GM12878 (cell line): ENCODE measurements at regions not wholly inside any gene's neighbourhood (a gene's known extent, or its start where the extent isn't known, plus 50 kb on each side); places are given as distances from the start of the nearest gene placed in this dataset.

ENCODE experiments used
- ATAC-seq: fragments of 200-7000 bp; cut with Tn5 transposase; 3 replicates; pipeline ENCODE4 v1.9.1; 2020; ENCODE audit warnings: mild to moderate bottlenecking, moderate library complexity
- BruUV-seq: library from RNA; stranded (reverse); fragments of 400-500 nt; replicated peaks from 2 replicates; lab custom pipeline; 2021; lab: Mats Ljungman, UMichigan
- CTCF ChIA-PET: fragments of 300-600 bp; sonication (Branson Sonifier 250); formaldehyde crosslinking; extraction: SDS; loops from one replicate; lab custom pipeline; 2021; ENCODE audit warnings: inconsistent platforms; lab: Yijun Ruan, JAX
- POLR2A ChIA-PET: fragments of 350-600 bp; formaldehyde crosslinking; extraction: SDS; loops from one replicate; lab custom pipeline; 2021; ENCODE audit warnings: inconsistent platforms; lab: Charles Lee
- RAD21 ChIA-PET: fragments of 300-600 bp; sonication (Branson Sonifier 250); formaldehyde crosslinking; loops from one replicate; lab custom pipeline; 2023; ENCODE audit warnings: antibody characterized with exemption; ENCODE audit not compliant: unreplicated experiment; lab: Charles Lee
- SMC1A ChIA-PET: fragments of 300-600 bp; sonication (Branson Sonifier 250); formaldehyde crosslinking; loops from one replicate; lab custom pipeline; 2023; ENCODE audit not compliant: unreplicated experiment, uncharacterized antibody; lab: Charles Lee
- DNase-seq: peaks from one replicate; pipeline ENCODE4 v3.0.0-alpha.2; 2011; ENCODE audit warnings: low read depth, low spot score
- FAIRE-seq: peaks from 3 replicates; lab custom pipeline; 2011; peaks lifted over from hg19 to GRCh38; lab: Jason Lieb, UNC
- H2AFZ ChIP-seq: 2 replicates; pipeline ENCODE4 v1.6.0; 2011; ENCODE audit warnings: low read depth, low read length, control low read depth; ENCODE audit not compliant: control insufficient read depth
- H3K27ac ChIP-seq: 2 replicates; pipeline ENCODE4 v1.5.1; 2011; ENCODE audit warnings: control low read depth; ENCODE audit not compliant: control insufficient read depth, insufficient read depth
- H3K27me3 ChIP-seq, 2 experiments: replicated peaks in 1 of 2; 2 replicates each; pipeline versions ENCODE4 v1.6.0 to v1.6.1; 2011; ENCODE audit warnings: low read length in 1 of 2; ENCODE audit not compliant: control insufficient read depth in 2 of 2, insufficient read depth in 2 of 2
- H3K36me3 ChIP-seq, 2 experiments: 2 replicates each; pipeline ENCODE4 v1.5.1; 2011; ENCODE audit warnings: low read length in 1 of 2; ENCODE audit not compliant: control insufficient read depth in 2 of 2, insufficient read depth in 2 of 2
- H3K4me1 ChIP-seq: 2 replicates; pipeline ENCODE4 v1.6.1; 2011; ENCODE audit warnings: mild to moderate bottlenecking, low read length, moderate library complexity, mixed read lengths; ENCODE audit not compliant: control insufficient read depth, insufficient read depth
- H3K4me2 ChIP-seq: 2 replicates; pipeline ENCODE4 v1.6.0; 2011; ENCODE audit warnings: control low read depth; ENCODE audit not compliant: control insufficient read depth, insufficient read depth
- H3K4me3 ChIP-seq: fragments of 200-600 bp; sonication (generic); 2 replicates; pipeline ENCODE4 v1.5.1; 2016
- H3K79me2 ChIP-seq: 2 replicates; pipeline ENCODE4 v1.6.0; 2011; ENCODE audit warnings: low read length; ENCODE audit not compliant: control insufficient read depth, insufficient read depth
- H3K9ac ChIP-seq: 2 replicates; pipeline ENCODE4 v1.8.0; 2011; ENCODE audit warnings: low read length, control low read depth, mixed read lengths; ENCODE audit not compliant: control insufficient read depth, insufficient read depth
- H3K9me3 ChIP-seq: replicated peaks from 3 replicates; pipeline ENCODE4 v1.5.1; 2011; ENCODE audit warnings: mild to moderate bottlenecking, low read length; ENCODE audit not compliant: control insufficient read depth, insufficient read depth
- H4K20me1 ChIP-seq: 2 replicates; pipeline ENCODE4 v1.6.0; 2011; ENCODE audit not compliant: control insufficient read depth, insufficient read depth
- BHLHE40 ChIP-seq, 2 experiments: fragments of 450-650 bp in 1 of 2; IDR thresholded peaks; 2 replicates each; pipeline ENCODE4 v1.6.1; 2011 to 2017; ENCODE audit warnings: low read depth in 2 of 2, borderline replicate concordance in 1 of 2, improper control_type of control experiment in 1 of 2, low read length in 1 of 2, mild to moderate bottlenecking in 1 of 2
- CBX5 ChIP-seq: sonication (generic); IDR thresholded peaks from 2 replicates; pipeline ENCODE4 v1.6.1; 2016; ENCODE audit warnings: low read depth, moderate library complexity, mild to moderate bottlenecking, inconsistent platforms
- CREM ChIP-seq: IDR thresholded peaks from 2 replicates; pipeline ENCODE4 v1.6.1; 2014; ENCODE audit warnings: antibody characterized with exemption, low read depth
- CTCF ChIP-seq, 3 experiments: IDR thresholded peaks in 2 of 3; conservative IDR thresholded peaks in 1 of 3; 2 replicates each; pipeline ENCODE4 v1.5.1; 2011; ENCODE audit warnings: low read depth in 3 of 3, low read length in 3 of 3, mild to moderate bottlenecking in 3 of 3, control low read depth in 2 of 3, moderate library complexity in 2 of 3, inconsistent platforms in 1 of 3, mixed read lengths in 1 of 3; ENCODE audit not compliant: control insufficient read depth in 2 of 3, insufficient read depth in 1 of 3; ENCODE audit errors: extremely low read depth in 1 of 3
- EED ChIP-seq: sonication (generic); IDR thresholded peaks from 2 replicates; pipeline ENCODE4 v1.6.1; 2016; ENCODE audit warnings: antibody characterized with exemption, low read depth
- EGR1 ChIP-seq, 2 experiments: IDR thresholded peaks; 1 replicate in 1 of 2; 2 replicates in 1 of 2; pipeline ENCODE4 v1.6.1; 2011 to 2012; ENCODE audit warnings: low read depth in 2 of 2, low read length in 2 of 2, borderline replicate concordance in 1 of 2, mild to moderate bottlenecking in 1 of 2, moderate library complexity in 1 of 2
- ETV6 ChIP-seq, 2 experiments: fragments of 450-650 bp in 1 of 2; IDR thresholded peaks in 1 of 2; conservative IDR thresholded peaks in 1 of 2; 2 replicates each; pipeline ENCODE4 v1.6.1; 2014; ENCODE audit warnings: antibody characterized with exemption in 1 of 2, borderline replicate concordance in 1 of 2, low read depth in 1 of 2, mild to moderate bottlenecking in 1 of 2, moderate library complexity in 1 of 2
- FOXM1 ChIP-seq: IDR thresholded peaks from 2 replicates; pipeline ENCODE4 v1.6.1; 2012; ENCODE audit warnings: low read depth, mild to moderate bottlenecking, inconsistent platforms, low read length, moderate library complexity
- HDGF ChIP-seq: fragments of 450-650 bp; IDR thresholded peaks from 2 replicates; pipeline ENCODE4 v1.6.1; 2016; ENCODE audit warnings: antibody characterized with exemption
- IKZF2 ChIP-seq, 2 experiments: fragments of 450-650 bp; IDR thresholded peaks; 2 replicates each; pipeline ENCODE4 v1.6.1; 2017; ENCODE audit warnings: mild to moderate bottlenecking in 2 of 2, moderate library complexity in 2 of 2
- NFXL1 ChIP-seq: fragments of 450-650 bp; IDR thresholded peaks from 2 replicates; pipeline ENCODE4 v1.6.1; 2017; ENCODE audit warnings: antibody characterized with exemption, mild to moderate bottlenecking, borderline replicate concordance
- POLR2A ChIP-seq: IDR thresholded peaks from 2 replicates; pipeline ENCODE4 v1.6.1; 2011; ENCODE audit warnings: low read depth, mild to moderate bottlenecking, low read length
- SMAD1 ChIP-seq: fragments of 450-650 bp; IDR thresholded peaks from 2 replicates; pipeline ENCODE4 v1.6.1; 2018; ENCODE audit warnings: mild to moderate bottlenecking, low read depth; ENCODE audit not compliant: partially characterized antibody
- ZBED1 ChIP-seq: IDR thresholded peaks from 2 replicates; pipeline ENCODE4 v1.6.1; 2016; ENCODE audit warnings: borderline replicate concordance
- ZZZ3 ChIP-seq: IDR thresholded peaks from 2 replicates; pipeline ENCODE4 v1.6.1; 2011; ENCODE audit warnings: low read depth; ENCODE audit not compliant: control insufficient read depth, insufficient read length
- WGBS: methylation state at CpG from one replicate; pipeline ENCODE4 v1.1.6; 2016; ENCODE audit warnings: low lambda C conversion rate; ENCODE audit not compliant: insufficient replicate concordance, insufficient coverage; ENCODE audit errors: missing lambda C conversion rate; 5-methylcytosine and 5-hydroxymethylcytosine counted together
- in situ Hi-C: fragments of 300-500 bp; cut with MboI; formaldehyde crosslinking; loops from 9 replicates; pipeline ENCODE4 v1.14.3; 2018; ENCODE audit warnings: mixed read lengths
- intact Hi-C: fragments of 100-400 bp; cut with micrococcal nuclease; formaldehyde crosslinking; loops from one replicate; pipeline ENCODE4 v1.14.2; 2022; ENCODE audit not compliant: unreplicated experiment

- TF ChIP-seq CBX5: 0 out of 2 replicates have a peak, but pooled peaks have one; percentile 40
- TF ChIP-seq FOXM1: peak; percentile 46; the same call in 1 of the 2 replicates
- TF ChIP-seq HDGF: peak; percentile 47; the same call in 1 of the 2 replicates
- TF ChIP-seq ETV6 (conservative IDR thresholded peaks at IDR 0.05 in 1 of 2, IDR thresholded peaks at IDR 0.05 in 1 of 2; ENCODE audit: borderline replicate concordance in 1 of 2, low read depth in 1 of 2): peak; percentile 22 to 99; a peak in 3 of 4 replicates
- TF ChIP-seq NFXL1: peak; percentile 88; the same call in 1 of the 2 replicates
- peak in 1 of 2 experiments; percentile 22; a peak in 1 of 4 replicates for TF ChIP-seq IKZF2 (IDR thresholded peaks at IDR 0.05)
- TF ChIP-seq ZBED1: 0 out of 2 replicates have a peak, but pooled peaks have one; percentile 49
- TF ChIP-seq, all 136 proteins: peak for 20; not testable (repeated sequence) for 116
These were observed 67.4 kb upstream of the NCOA3 start (continued) for GRCh38 chr20:47434128-47434779.

DNA sequence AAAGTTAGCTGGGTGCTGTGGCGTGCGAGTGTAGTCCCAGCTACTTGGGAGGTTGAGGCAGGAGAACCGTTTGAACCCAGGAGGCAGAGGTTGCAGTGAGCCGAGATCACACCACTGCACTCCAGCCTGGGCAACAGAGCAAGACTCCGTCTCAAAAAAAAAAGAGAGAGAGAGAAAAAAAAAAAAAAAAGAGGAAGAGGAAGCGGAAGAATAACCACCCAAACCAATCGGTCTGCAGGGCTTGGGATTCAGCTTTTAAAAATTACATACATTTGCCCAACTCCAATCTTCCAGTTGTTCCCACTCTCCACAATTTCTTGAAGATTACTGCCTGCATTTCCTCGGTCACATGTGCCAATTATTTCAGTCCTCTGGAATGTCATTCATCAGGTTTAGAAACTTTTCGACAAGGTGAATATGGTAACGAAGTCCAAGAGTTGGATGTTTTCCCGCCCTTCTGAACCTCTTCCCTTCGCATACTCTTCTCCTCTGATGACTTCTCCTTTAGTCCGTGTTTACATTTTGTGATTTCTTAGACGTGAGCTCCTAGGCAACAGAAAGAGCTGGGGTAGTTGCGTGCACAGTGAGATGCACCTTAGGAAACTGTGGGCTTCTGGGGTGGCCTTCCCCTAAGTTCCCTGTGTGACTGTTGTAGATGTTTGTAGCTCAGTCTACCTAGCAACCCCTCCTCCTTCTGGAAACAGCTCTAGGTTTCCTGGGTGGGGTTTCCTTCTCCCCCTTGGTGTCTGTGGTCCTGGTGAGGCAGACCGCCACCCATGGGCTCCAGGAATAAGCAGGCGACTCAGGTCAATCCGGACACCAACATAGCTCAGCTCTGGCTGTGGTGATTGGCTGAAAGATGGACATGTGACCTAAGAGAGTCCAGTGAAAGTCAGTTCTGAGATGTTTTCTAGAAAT lies 63.0 kb upstream of the NCOA3 start:
- Histone ChIP-seq H3K9me3 (no peaks in the 10 kb centered on the region), H3K4me1 (peaks cover 19% of the 10 kb centered on the region), H3K27me3 (no peaks in the 10 kb centered on the region), H3K9ac (peak overlapping the region; percentile 50), H2AFZ (peak overlapping the region; percentile 84), H4K20me1 (no peaks in the 10 kb centered on the region), H3K36me3 (no peaks in the 10 kb centered on the region), H3K4me2 (peak overlapping the region; percentile 83), H3K79me2 (peaks cover 4% of the 10 kb centered on the region), H3K4me3 (peak overlapping the region; percentile 39; the same call in 1 of the 2 replicates), H3K27ac (peak overlapping the region; percentile 91)
- ChIA-PET RAD21 (interaction anchor here (0.6 to 4.4 kb wide), 12 partner anchors 7 to 136 kb away, joined by 3 to 20 read pairs (median 7); partner anchors contain the start of gene NCOA3), CTCF (interaction anchor here (1.1 to 2.1 kb wide), 3 partner anchors 9 to 24 kb away, joined by 3 to 8 read pairs (median 7); no protein-coding TSS in a partner anchor), SMC1A (interaction anchor here (0.6 to 10.2 kb wide), 21 partner anchors 8 to 139 kb away, joined by 3 to 74 read pairs (median 4); no protein-coding TSS in a partner anchor), POLR2A (interaction anchor here (0.6 to 2.4 kb wide), 17 partner anchors 9 to 1527 kb away, joined by 3 to 15 read pairs (median 5); no protein-coding TSS in a partner anchor)
- ATAC-seq (peak; percentile 75), FAIRE-seq (peak; percentile 75), DNase-seq (peak; percentile 75)
- intact Hi-C loops (no loop called here), in situ Hi-C loops (no loop called here)
- no TSS peak for BruUV-seq
- WGBS: under 1% methylated on average over 15 of the region's 18 CpGs
- no peak; the same call in 1 of the 2 replicates for TF ChIP-seq POLR2A
- no peak for TF ChIP-seq ZZZ3
- peak; percentile 61; the same call in 1 of the 2 replicates for TF ChIP-seq CREM
- TF ChIP-seq EGR1 (IDR thresholded peaks at IDR 0.05; ENCODE audit: borderline replicate concordance in 1 of 2, low read depth in 2 of 2, low read length in 2 of 2): 0 out of 3 replicates have a peak, but pooled peaks of 1 of the 2 experiments have one; percentile 43
- peak; percentile 51 to 60; a peak in 3 of 4 replicates for TF ChIP-seq IKZF2 (IDR thresholded peaks at IDR 0.05)
- peak; percentile 85; the same call in 1 of the 2 replicates for TF ChIP-seq EED
- no peak for TF ChIP-seq SMAD1
- no peak for TF ChIP-seq CTCF (IDR thresholded peaks at IDR 0.05 in 2 of 3, conservative IDR thresholded peaks at IDR 0.05 in 1 of 3; ENCODE audit: control insufficient read depth in 2 of 3, extremely low read depth in 1 of 3, insufficient read depth in 1 of 3, low read depth in 3 of 3, low read length in 3 of 3)
- TF ChIP-seq BHLHE40 (IDR thresholded peaks at IDR 0.05; ENCODE audit: borderline replicate concordance in 1 of 2, low read depth in 2 of 2, low read length in 1 of 2): no peak
